IMR-90 (cell line): ENCODE measurements at regions not wholly inside any gene's neighbourhood (a gene's known extent, or its start where the extent isn't known, plus 50 kb on each side); places are given as distances from the start of the nearest gene placed in this dataset.

Experiments used
- ATAC-seq: fragments of 200-7000 bp; cut with Tn5 transposase; 2 replicates; pipeline ENCODE4 v1.9.1; 2020; ENCODE audit warnings: low read depth, mild to moderate bottlenecking, moderate library complexity
- BruUV-seq: library from RNA; stranded (reverse); fragments of 400-500 nt; replicated peaks from 2 replicates; lab custom pipeline; 2021; lab: Mats Ljungman, UMichigan
- CTCF ChIA-PET: fragments of 300-600 bp; formaldehyde crosslinking; extraction: SDS; loops from one replicate; lab custom pipeline; 2021; ENCODE audit warnings: antibody characterized with exemption; lab: Yijun Ruan, JAX
- POLR2A ChIA-PET: fragments of 300-600 bp; sonication (Branson Sonifier 250); formaldehyde crosslinking; loops from one replicate; lab custom pipeline; 2022; ENCODE audit warnings: antibody characterized with exemption; ENCODE audit not compliant: unreplicated experiment; lab: Charles Lee
- DNase-seq: peaks from one replicate; pipeline ENCODE4 v3.0.0; 2013
- H2AFZ ChIP-seq: replicated peaks from 2 replicates; pipeline ENCODE3; 2013; ENCODE audit warnings: low read length, mild to moderate bottlenecking; ENCODE audit not compliant: poor library complexity
- H2AK5ac ChIP-seq: 2 replicates; pipeline ENCODE4 v1.6.1; 2013; ENCODE audit warnings: low read depth, low read length, inconsistent platforms
- H2AK9ac ChIP-seq: replicated peaks from 2 replicates; pipeline ENCODE3; 2013; ENCODE audit warnings: mild to moderate bottlenecking, low read depth, low read length, moderate library complexity; ENCODE audit not compliant: poor library complexity
- H2BK120ac ChIP-seq: 2 replicates; pipeline ENCODE4 v1.6.1; 2013; ENCODE audit warnings: low read depth, low read length, inconsistent platforms
- H2BK15ac ChIP-seq: 3 replicates; pipeline ENCODE4 v1.6.1; 2013; ENCODE audit warnings: low read depth, low read length, inconsistent platforms
- H2BK20ac ChIP-seq: 2 replicates; pipeline ENCODE4 v1.6.1; 2013; ENCODE audit warnings: low read depth, mild to moderate bottlenecking, inconsistent platforms, low read length, moderate library complexity
- H2BK5ac ChIP-seq: 2 replicates; pipeline ENCODE4 v1.6.1; 2013; ENCODE audit warnings: mild to moderate bottlenecking, low read depth, low read length, inconsistent platforms; ENCODE audit not compliant: poor library complexity, severe bottlenecking
- H3K14ac ChIP-seq: replicated peaks from 2 replicates; pipeline ENCODE4 v1.6.1; 2013; ENCODE audit warnings: low read depth, low read length, inconsistent platforms
- H3K18ac ChIP-seq: 2 replicates; pipeline ENCODE4 v1.6.1; 2013; ENCODE audit warnings: low read depth, low read length, control low read depth
- H3K23ac ChIP-seq: 2 replicates; pipeline ENCODE4 v1.6.1; 2013; ENCODE audit warnings: low read depth, low read length, inconsistent platforms
- H3K27ac ChIP-seq: 2 replicates; pipeline ENCODE4 v1.5.1; 2013; ENCODE audit warnings: mild to moderate bottlenecking, control low read depth, low read length; ENCODE audit not compliant: insufficient read depth
- H3K27me3 ChIP-seq: 2 replicates; pipeline ENCODE4 v1.6.1; 2013; ENCODE audit warnings: low read length; ENCODE audit not compliant: control insufficient read depth, insufficient read depth
- H3K36me3 ChIP-seq: 2 replicates; pipeline ENCODE4 v1.6.1; 2013; ENCODE audit warnings: low read length, mixed read lengths; ENCODE audit not compliant: control insufficient read depth, insufficient read depth
- H3K4ac ChIP-seq: 2 replicates; pipeline ENCODE4 v1.6.1; 2013; ENCODE audit warnings: low read depth, low read length, inconsistent platforms
- H3K4me1 ChIP-seq: 2 replicates; pipeline ENCODE4 v1.6.1; 2013; ENCODE audit warnings: low read length, mixed read lengths; ENCODE audit not compliant: control insufficient read depth, insufficient read depth
- H3K4me2 ChIP-seq: 2 replicates; pipeline ENCODE4 v1.6.1; 2013; ENCODE audit warnings: low read depth, mild to moderate bottlenecking, control low read depth, low read length, moderate library complexity
- H3K4me3 ChIP-seq: 2 replicates; pipeline ENCODE4 v1.5.1; 2013; ENCODE audit warnings: low read depth, mild to moderate bottlenecking, control low read depth, low read length, moderate library complexity; ENCODE audit not compliant: insufficient read depth
- H3K56ac ChIP-seq: 2 replicates; pipeline ENCODE4 v1.6.1; 2013; ENCODE audit warnings: low read length, inconsistent platforms; ENCODE audit not compliant: insufficient read depth; ENCODE audit errors: extremely low read depth
- H3K79me1 ChIP-seq, 2 experiments: 2 replicates each; pipeline ENCODE4 v1.6.1; 2013; ENCODE audit warnings: low read length in 2 of 2, inconsistent platforms in 1 of 2, low read depth in 1 of 2
- H3K9ac ChIP-seq: 2 replicates; pipeline ENCODE4 v1.6.1; 2013; ENCODE audit warnings: low read depth, low read length, control low read depth
- H3K9me1 ChIP-seq: 2 replicates; pipeline ENCODE4 v1.6.1; 2013; ENCODE audit warnings: low read length, inconsistent platforms; ENCODE audit not compliant: insufficient read depth
- H3K9me3 ChIP-seq: 2 replicates; pipeline ENCODE4 v1.6.1; 2013; ENCODE audit warnings: low read length; ENCODE audit not compliant: control insufficient read depth, insufficient read depth
- H4K20me1 ChIP-seq: 2 replicates; pipeline ENCODE4 v1.6.1; 2013; ENCODE audit warnings: low read length, inconsistent platforms; ENCODE audit not compliant: insufficient read depth
- H4K5ac ChIP-seq: 2 replicates; pipeline ENCODE4 v1.6.1; 2013; ENCODE audit warnings: mild to moderate bottlenecking, low read depth, low read length, control low read depth
- H4K8ac ChIP-seq, 2 experiments: 2 replicates each; pipeline ENCODE4 v1.6.1; 2013; ENCODE audit warnings: low read depth in 2 of 2, low read length in 2 of 2, control low read depth in 1 of 2, inconsistent platforms in 1 of 2
- H4K91ac ChIP-seq: 2 replicates; pipeline ENCODE4 v1.6.1; 2013; ENCODE audit warnings: low read depth, low read length, inconsistent platforms; ENCODE audit not compliant: insufficient read depth
- BHLHE40 ChIP-seq: fragments of 150-350 bp; IDR thresholded peaks from 2 replicates; pipeline ENCODE4 v1.6.1; 2016; ENCODE audit warnings: mild to moderate bottlenecking, low read depth, low read length
- CEBPB ChIP-seq: IDR thresholded peaks from 2 replicates; pipeline ENCODE4 v1.6.1; 2012; ENCODE audit warnings: low read depth, low read length, improper control_type of control experiment
- CHD1 ChIP-seq: IDR thresholded peaks from 2 replicates; pipeline ENCODE4 v1.6.1; 2012; ENCODE audit warnings: low read depth, low read length, improper control_type of control experiment
- FOS ChIP-seq: fragments of 150-350 bp; IDR thresholded peaks from 2 replicates; pipeline ENCODE4 v1.6.1; 2016; ENCODE audit warnings: low read depth, low read length
- MAFK ChIP-seq: IDR thresholded peaks from 2 replicates; pipeline ENCODE4 v1.6.1; 2012; ENCODE audit warnings: low read depth, low read length, improper control_type of control experiment
- MAZ ChIP-seq: IDR thresholded peaks from 2 replicates; pipeline ENCODE4 v1.6.1; 2012; ENCODE audit warnings: low read depth, mild to moderate bottlenecking, low read length, improper control_type of control experiment, moderate library complexity, borderline replicate concordance
- MXI1 ChIP-seq: IDR thresholded peaks from 2 replicates; pipeline ENCODE4 v1.6.1; 2012; ENCODE audit warnings: low read depth, mild to moderate bottlenecking, low read length, moderate library complexity, borderline replicate concordance
- NFE2L2 ChIP-seq: fragments of 150-350 bp; IDR thresholded peaks from 2 replicates; pipeline ENCODE4 v1.6.1; 2016; ENCODE audit warnings: low read depth, mild to moderate bottlenecking, low read length
- POLR2A ChIP-seq: IDR thresholded peaks from 2 replicates; pipeline ENCODE4 v1.6.1; 2012; ENCODE audit warnings: mild to moderate bottlenecking, low read depth, low read length
- RAD21 ChIP-seq: IDR thresholded peaks from 2 replicates; pipeline ENCODE4 v1.6.1; 2012; ENCODE audit warnings: low read length, improper control_type of control experiment
- RCOR1 ChIP-seq: IDR thresholded peaks from 2 replicates; pipeline ENCODE4 v1.6.1; 2012; ENCODE audit warnings: mild to moderate bottlenecking, low read length, improper control_type of control experiment; ENCODE audit not compliant: insufficient replicate concordance
- RFX5 ChIP-seq: IDR thresholded peaks from 2 replicates; pipeline ENCODE4 v1.8.0; 2012; ENCODE audit warnings: low read depth, mild to moderate bottlenecking, low read length, moderate library complexity
- SMC3 ChIP-seq: fragments of 150-350 bp; IDR thresholded peaks from 2 replicates; pipeline ENCODE4 v1.6.1; 2016; ENCODE audit warnings: low read depth, mild to moderate bottlenecking, antibody characterized with exemption, low read length, moderate library complexity
- dilution Hi-C: fragments of 300-500 bp; cut with HindIII; formaldehyde crosslinking; loops from one replicate; pipeline ENCODE4 v1.14.3; 2018; ENCODE audit warnings: low sequenced_read_pairs; ENCODE audit not compliant: unreplicated experiment
- in situ Hi-C: fragments of 300-500 bp; cut with MboI; formaldehyde crosslinking; loops from 3 replicates; pipeline ENCODE4 v1.14.3; 2019; ENCODE audit warnings: low sequenced_read_pairs, inconsistent platforms, mixed read lengths
- intact Hi-C: fragments of 100-400 bp; cut with micrococcal nuclease; formaldehyde crosslinking; loops from 2 replicates; pipeline ENCODE4 v1.10.0; 2022
- TF ChIP-seq, protein P1 (sequence below): fragments of 150-350 bp; IDR thresholded peaks from 2 replicates; pipeline ENCODE4 v1.6.1; 2016; ENCODE audit warnings: low read depth, mild to moderate bottlenecking, low read length, moderate library complexity, borderline replicate concordance
- TF ChIP-seq, protein P2 (sequence below): fragments of 150-350 bp; IDR thresholded peaks from 2 replicates; pipeline ENCODE4 v1.6.1; 2017; ENCODE audit warnings: mild to moderate bottlenecking, antibody characterized with exemption, low read length, low read depth
- TF ChIP-seq, protein P3 (sequence below): conservative IDR thresholded peaks from 2 replicates; pipeline ENCODE4 v1.5.1; 2012; ENCODE audit warnings: mild to moderate bottlenecking, low read depth, low read length, improper control_type of control experiment

DNA sequence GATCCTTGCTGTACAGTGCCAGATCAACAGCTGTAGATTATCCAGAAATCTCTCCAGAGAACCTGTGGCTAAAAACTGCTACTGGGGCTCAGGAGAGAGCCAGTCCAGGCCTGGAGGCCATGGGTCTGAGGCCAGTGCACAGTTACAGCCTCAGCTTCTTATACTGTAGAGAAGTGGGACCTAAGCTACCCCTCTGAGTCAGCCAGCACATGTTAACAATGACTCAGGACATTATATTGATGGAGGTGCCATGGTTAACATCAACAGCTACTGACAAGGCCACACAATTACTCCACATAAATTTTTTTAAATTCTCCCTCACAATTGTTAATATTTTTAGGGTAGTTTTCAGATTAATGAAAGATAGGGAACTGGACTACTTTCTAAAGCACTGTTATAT is 138.5 kb downstream of the RBM26 start:
- Histone ChIP-seq H2AK9ac (no peak overlapping the region), H2BK20ac (no peak overlapping the region), H3K4me1 (no peaks in the 10 kb centered on the region), H4K5ac (no peak overlapping the region), H3K9me1 (no peaks in the 10 kb centered on the region), H2BK15ac (no peak overlapping the region), H3K9ac (no peak overlapping the region), H3K36me3 (no peaks in the 10 kb centered on the region), H3K4ac (no peak overlapping the region), H3K27ac (no peak overlapping the region), H4K20me1 (no peaks in the 10 kb centered on the region), H4K8ac (no peak overlapping the region), H3K9me3 (no peaks in the 10 kb centered on the region), H2BK5ac (no peak overlapping the region), H2AK5ac (no peak overlapping the region), H3K23ac (no peak overlapping the region), H4K91ac (no peak overlapping the region), H3K18ac (no peak overlapping the region), H3K27me3 (no peaks in the 10 kb centered on the region), H3K14ac (no peak overlapping the region), H3K4me3 (no peak overlapping the region), H2AFZ (no peak overlapping the region), H3K79me1 (no peaks in the 10 kb centered on the region), H3K4me2 (no peak overlapping the region), H2BK120ac (no peak overlapping the region), H3K56ac (no peak overlapping the region)
- CTCF ChIA-PET, result no interaction called here
- no TSS peak for BruUV-seq
- in situ Hi-C loops, result no loop called here
- DNase-seq (no peak), ATAC-seq (no peak)
- dilution Hi-C loops, result no loop called here
- POLR2A ChIA-PET, result no interaction called here
- intact Hi-C loops, result no loop called here
- no peak for TF ChIP-seq RFX5
- TF ChIP-seq, protein P1, sequence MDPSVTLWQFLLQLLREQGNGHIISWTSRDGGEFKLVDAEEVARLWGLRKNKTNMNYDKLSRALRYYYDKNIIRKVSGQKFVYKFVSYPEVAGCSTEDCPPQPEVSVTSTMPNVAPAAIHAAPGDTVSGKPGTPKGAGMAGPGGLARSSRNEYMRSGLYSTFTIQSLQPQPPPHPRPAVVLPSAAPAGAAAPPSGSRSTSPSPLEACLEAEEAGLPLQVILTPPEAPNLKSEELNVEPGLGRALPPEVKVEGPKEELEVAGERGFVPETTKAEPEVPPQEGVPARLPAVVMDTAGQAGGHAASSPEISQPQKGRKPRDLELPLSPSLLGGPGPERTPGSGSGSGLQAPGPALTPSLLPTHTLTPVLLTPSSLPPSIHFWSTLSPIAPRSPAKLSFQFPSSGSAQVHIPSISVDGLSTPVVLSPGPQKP, result no peak
- TF ChIP-seq NFE2L2, result no peak
- TF ChIP-seq RAD21, result no peak
- TF ChIP-seq FOS, result no peak
- no peak for TF ChIP-seq RCOR1
- no peak for TF ChIP-seq MAZ
- TF ChIP-seq BHLHE40, result no peak
- no peak for TF ChIP-seq MAFK
- TF ChIP-seq, protein P2, sequence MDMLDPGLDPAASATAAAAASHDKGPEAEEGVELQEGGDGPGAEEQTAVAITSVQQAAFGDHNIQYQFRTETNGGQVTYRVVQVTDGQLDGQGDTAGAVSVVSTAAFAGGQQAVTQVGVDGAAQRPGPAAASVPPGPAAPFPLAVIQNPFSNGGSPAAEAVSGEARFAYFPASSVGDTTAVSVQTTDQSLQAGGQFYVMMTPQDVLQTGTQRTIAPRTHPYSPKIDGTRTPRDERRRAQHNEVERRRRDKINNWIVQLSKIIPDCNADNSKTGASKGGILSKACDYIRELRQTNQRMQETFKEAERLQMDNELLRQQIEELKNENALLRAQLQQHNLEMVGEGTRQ, result no peak
- TF ChIP-seq CEBPB, result no peak
- TF ChIP-seq POLR2A, result no peak
- TF ChIP-seq CHD1, result no peak
- TF ChIP-seq, protein P3, sequence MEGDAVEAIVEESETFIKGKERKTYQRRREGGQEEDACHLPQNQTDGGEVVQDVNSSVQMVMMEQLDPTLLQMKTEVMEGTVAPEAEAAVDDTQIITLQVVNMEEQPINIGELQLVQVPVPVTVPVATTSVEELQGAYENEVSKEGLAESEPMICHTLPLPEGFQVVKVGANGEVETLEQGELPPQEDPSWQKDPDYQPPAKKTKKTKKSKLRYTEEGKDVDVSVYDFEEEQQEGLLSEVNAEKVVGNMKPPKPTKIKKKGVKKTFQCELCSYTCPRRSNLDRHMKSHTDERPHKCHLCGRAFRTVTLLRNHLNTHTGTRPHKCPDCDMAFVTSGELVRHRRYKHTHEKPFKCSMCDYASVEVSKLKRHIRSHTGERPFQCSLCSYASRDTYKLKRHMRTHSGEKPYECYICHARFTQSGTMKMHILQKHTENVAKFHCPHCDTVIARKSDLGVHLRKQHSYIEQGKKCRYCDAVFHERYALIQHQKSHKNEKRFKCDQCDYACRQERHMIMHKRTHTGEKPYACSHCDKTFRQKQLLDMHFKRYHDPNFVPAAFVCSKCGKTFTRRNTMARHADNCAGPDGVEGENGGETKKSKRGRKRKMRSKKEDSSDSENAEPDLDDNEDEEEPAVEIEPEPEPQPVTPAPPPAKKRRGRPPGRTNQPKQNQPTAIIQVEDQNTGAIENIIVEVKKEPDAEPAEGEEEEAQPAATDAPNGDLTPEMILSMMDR, result no peak
- no peak for TF ChIP-seq SMC3
- TF ChIP-seq MXI1, result no peak
